ENCODE measurements at regions not wholly inside any gene's neighbourhood (a gene's known extent, or its start where the extent isn't known, plus 50 kb on each side); places are given as distances from the start of the nearest gene placed in this dataset.
"Not testable (repeated sequence)": the region's sequence is repeated elsewhere in the genome, so short reads cannot be mapped to it uniquely, and the experiment has no call there.

DNA sequence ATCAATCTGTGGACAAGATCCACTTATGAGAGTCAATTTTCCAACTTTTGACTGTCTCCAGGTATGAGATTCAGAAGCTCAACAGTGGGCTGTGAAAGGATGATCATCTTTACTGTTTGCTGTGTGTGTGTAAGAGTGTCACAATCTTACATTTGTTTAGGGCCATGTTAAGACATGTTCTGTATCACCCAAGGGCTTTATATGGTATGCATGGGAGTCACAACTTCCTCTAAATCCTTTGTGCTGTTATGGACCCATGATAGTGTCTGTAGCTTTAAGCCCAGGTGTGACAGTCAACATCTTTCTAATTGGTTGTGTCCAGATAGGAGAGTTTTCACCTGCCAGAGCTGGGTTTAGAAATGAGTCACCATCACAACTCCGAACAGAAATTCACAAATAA is 70.2 kb downstream of the ZNF726 start:
- not testable (repeated sequence) for DNase-seq (ENCODE audit: low spot score)

DNA sequence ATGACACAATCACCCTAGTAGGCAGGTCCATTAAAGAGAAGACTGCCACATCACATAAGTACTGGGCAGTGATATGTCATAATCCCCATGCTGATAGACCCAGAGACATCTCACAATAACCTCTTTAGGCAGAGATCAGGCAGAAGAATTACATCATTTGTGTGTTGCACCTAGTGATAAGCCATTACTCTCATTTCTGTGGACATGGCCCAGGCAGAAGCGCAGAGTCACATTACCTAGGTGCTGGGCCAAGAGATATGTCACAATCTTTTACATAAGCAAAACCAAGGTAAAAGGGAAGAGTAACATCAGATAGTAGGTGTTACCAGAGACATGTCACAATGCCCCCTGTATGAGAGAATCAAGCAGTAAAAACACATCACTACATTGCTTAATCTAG is 71.9 kb downstream of the ZNF726 start:
- DNase-seq (ENCODE audit: low spot score) = no peak

DNA sequence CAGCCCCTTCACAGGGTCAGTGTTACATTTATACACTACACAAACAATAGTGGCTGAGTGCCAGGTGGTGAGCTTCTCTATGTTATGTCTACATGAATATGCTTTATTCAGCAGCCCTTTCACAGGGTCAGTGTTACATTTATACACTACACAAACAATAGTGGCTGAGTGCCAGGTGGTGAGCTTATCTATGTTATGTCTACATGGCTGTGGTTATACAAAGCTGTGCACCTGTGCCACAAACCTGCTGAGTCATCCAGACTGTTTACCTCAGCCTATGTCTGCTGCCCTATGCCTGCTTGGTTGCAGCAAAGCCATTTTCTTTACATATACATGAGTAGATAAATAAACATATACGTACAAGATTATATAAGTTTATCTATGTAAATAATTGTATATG is 76.5 kb downstream of the ZNF726 start:
- peak; percentile 74 for DNase-seq (ENCODE audit: low spot score)

DNA sequence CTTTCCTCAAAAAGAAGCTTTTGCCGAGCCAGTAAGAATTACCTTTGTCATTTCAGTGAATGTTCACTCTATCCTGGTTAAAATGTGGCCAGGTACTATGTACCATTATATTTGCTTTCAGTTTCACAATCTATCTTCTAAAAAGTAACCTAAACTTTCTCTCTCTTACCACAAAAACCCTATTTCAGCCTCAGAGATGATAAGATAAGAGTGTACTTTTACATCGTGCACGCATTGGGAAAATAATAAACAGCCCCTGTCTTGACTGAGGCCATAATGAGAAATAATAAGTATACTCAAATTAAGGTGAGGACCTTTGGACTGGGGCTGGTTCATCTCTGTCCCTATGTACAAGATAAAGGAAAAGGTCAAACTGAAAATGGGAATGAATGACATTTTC is 77.7 kb downstream of the ZNF726 start:
- DNase-seq (ENCODE audit: low spot score) = no peak

DNA sequence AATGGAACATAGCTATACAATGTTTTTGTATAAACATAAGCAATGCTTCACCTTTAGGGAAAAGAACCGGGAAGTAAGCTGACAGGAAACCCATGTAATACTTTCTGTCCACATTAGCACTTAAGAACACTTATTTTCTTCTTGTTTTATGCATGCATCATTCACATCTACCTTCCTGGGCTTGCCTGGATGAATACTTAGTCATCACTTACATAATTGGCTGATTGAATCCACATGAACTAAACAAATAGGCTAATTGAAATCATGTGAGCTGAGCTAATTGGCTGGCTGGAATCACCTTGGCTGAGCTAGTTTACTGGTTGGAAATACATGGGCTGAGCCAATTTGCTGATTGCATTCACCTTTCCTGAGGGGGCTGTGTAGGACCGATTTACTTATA is 78.8 kb downstream of the ZNF726 start:
- DNase-seq (ENCODE audit: low spot score) = no peak

DNA sequence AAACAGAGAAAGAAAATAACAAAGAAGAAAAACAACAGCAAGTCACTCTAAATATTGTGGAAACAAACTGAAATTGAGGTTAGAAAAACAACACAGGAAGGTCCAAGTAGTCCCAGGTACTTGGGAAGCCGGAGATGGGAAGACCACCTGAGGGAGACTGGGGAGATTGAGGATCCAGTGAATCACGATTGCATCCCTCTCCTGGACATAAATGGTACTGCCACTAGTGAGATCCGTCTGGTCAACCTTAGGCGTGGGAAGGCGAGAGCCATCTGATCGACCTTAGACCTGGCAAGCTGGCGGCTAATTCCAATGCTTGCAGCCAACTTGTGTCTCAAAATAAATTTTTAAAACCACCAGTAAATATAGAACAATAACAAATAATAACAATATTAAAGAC is 81.9 kb downstream of the ZNF726 start:
- DNase-seq (ENCODE audit: low spot score) = no peak

DNA sequence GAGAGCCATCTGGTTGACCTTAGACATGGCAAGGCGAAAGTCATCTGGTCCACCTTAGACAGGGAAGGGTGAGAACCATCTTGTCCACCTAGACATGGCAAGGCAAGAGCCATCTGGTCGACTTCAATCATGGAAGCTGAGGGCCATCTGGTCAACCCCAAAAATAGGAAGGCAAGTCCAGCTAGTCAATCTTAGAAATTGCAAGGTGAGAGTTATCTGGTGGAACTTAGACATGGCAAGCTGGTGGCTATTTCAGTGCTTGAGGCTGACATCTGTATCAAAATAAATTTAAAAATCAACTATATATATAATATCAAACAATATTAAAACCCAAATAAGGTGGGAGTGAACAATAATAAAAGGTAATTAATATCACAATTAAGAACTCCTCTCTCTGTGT is 83.9 kb downstream of the ZNF726 start:
- no peak for DNase-seq (ENCODE audit: low spot score)

DNA sequence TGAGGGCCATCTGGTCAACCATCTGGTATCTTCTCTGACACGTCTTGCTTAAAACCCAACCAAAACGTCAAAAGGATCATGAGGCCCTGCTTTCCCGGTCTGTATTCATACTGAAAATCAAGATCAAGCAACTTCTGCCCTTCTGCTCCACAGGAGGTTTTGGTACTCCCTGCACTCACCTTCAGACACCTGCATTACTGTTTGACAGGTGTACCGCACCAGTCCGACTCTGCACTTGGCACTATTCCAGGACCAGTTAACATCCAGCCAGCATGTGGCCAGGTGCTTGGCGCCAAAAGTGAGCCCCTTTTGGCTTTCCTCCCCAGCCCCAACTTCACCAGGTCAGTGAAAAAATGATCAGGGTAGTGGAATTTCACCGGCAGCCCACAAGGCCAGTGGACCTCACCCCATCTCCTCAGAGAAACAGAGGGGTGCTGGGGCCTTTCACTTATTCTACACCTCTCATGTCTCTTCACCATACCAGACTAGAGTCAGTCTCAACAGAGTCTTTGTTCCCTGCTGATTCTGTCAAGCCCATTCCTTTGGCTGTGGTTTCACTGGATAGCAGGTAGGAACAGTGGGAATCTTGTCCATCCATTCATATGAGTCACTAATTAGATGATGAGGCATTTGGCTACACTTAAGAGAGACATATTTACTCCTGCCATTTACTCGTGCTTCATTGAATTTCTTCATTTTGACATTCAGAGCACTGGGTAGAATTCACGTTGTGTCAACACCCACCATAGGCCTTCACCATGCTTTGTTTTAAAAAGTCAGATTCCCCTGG is 85.3 kb downstream of the ZNF726 start:
- DNase-seq (ENCODE audit: low spot score) = peak; percentile 60

DNA sequence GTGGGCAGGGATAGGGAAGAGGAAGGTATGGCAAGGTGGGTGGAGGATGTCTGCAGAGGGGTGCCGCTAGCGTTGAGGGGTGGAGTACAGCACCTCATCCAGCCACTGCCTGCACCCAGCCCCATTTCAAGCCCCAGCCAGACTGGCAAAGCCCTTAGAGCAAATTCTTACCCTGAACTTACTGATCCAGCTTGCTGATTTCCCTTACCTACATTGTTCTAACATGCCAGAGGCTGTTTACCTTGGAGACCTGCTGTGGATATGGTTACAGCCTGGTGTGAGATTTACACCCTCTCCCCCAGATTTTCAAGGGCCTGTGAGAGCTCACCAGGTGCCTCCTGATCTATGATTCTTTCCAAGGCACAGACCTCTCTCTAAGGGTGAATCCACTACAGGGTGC is 86.0 kb downstream of the ZNF726 start:
- DNase-seq (ENCODE audit: low spot score) = no peak

DNA sequence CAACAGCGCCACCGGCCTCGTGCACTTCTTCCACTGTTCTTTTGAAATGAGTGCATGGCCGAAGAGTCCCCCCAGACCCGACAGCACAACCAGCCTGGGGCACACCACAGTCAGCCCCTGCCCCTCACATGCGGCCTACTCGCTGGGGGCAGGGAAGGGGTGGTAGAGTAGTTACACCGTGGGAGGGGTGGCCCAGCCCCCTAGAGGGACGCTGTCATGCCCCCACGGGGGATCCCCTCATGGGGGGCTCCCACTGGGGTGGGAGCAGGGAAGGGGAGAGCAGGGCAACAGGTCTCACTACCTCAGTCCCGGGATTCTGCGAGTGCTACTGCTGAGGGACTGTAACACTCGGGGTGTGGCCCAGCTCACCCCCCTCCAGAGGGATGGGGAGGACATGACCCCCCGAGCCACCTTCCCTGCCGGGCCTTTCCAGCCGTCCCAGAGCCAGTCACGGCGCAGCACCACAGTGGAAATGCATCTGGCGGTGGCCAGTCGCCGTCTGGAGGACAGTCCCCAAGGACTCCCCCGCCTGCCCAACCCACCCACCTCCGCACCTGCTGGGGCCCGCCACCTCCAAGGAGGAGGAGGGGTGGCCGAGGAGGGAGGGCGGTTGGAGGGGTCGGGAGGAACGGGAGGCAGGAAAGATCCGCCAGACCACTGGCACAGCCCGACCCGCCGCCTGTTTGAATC is 84.6 kb upstream of the ZNF254 start:
- no peak for DNase-seq (ENCODE audit: low spot score)

DNA sequence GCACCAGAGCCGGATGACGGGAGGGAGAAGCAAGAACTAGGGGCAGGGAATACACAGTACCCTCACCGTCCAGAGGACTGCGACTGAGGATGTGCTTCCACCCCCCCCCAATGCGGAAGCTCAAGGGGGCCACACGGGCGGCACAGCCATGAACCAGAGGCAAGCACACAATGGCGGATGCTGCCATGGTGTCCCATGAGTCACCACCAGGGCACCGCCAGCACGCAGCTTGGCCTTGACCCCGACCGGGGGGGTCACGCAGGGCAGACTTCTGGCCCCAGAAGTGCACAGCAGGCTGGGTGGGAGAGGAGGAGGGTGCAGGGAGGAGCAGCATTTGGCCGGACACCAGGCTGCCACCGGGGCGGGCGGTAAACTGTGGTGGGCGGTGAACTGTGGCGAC is 83.5 kb upstream of the ZNF254 start:
- DNase-seq (ENCODE audit: low spot score) = no peak

DNA sequence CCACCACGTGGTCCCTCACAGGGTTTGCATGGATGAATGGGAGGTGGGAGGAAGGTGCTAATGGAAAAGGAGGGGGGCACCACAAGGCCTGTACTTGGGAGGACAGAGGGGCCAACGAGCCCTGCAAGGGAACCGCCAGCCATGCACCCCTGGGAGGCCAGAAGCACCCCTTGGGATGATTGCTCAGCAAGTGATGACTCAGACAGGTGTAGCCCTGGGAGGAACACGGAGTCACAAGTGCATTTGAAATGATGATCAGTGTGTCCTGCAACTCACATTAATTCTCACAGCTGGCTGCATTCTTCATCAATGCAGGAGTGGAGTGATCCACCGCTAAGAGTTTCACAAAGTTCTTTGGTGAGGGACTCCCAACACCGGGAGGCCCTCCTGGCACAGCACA is 82.8 kb upstream of the ZNF254 start:
- peak; percentile 25 for DNase-seq (ENCODE audit: low spot score)

DNA sequence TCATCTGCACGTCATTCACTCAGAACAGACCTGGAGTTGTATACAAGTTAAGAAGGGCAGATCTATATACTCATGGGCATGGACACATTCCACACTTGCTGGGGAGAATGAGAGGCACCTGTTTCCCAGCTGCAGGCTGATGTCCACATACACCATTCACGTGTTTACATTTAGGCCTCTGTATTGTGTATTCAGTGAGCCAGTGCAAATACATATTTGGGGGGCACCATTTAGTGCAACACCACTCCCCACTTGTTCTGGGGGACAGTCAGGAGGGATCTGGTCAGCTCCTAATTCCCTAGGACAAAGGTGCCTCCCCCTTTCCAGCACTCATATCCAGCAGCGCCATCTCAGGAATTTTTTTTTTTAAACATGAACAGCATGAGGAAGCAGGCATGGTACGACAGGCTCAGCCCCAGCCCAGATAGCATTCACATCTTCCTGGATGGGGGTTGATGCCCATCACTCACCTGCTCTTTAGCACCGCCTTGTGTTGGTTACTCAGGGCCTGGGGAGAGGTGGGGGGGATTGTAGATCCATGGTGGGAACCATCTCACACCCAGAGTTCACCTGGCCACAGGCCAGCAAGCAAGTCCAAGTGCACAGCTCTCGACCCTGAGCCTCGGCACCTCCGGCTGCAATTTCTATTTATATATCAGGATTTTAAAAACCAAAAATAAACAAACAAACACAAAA is 56.9 kb upstream of the ZNF254 start:
- no peak for DNase-seq (ENCODE audit: low spot score)

DNA sequence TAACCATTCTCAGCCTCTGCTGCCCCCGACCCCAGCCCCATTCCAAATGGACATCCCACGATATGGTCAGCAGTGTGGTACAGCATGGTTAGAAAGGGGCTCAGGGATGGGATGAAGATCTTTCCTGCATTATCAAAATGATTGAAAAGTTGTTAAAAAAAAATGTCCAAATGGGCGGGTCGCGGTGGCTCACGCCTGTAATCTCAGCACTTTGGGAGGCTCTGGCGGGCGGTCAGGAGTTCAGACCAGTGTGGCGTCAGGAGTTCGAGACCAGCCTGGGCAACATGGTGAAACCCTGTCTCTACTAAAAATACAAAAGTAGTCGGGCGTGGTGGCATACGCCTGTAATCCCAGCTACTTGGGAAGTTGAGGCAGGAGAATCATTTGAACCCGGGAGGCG is 54.3 kb upstream of the ZNF254 start:
- no peak for DNase-seq (ENCODE audit: low spot score)

DNA sequence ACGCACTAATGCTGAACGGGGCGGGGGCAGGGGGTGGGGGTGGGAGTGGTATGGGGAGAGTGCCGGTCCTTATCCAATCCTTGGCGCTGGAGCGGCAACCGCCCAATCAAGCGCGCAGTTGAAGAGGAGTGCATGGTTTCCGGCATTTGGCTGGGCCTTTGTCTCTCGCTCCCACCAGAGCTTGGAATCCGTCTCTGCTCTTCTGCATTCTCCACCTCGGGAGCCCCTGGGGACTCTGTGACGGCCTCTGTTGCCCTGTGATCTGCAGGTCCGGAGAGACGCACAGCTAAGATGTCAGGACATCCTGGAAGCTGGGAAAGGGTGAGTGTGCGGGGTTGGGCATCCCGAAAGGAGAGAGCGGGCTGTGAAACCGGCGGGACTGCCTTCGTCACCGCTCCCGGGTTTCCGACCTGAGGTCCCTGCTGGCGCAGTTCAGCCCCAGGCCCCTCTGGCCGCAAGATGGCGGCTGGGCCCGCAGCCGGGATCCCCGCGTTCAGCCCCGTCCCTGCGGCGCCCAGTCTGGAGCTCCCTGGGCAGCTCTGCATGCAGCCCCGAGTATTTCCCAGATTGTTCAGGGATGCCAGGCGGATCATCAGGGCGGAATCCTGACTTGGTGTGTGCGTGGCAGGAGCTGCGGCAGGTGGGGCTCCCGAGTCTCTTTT is 53.6 kb upstream of the ZNF254 start:
- peak; percentile 92 for DNase-seq (ENCODE audit: low spot score)

DNA sequence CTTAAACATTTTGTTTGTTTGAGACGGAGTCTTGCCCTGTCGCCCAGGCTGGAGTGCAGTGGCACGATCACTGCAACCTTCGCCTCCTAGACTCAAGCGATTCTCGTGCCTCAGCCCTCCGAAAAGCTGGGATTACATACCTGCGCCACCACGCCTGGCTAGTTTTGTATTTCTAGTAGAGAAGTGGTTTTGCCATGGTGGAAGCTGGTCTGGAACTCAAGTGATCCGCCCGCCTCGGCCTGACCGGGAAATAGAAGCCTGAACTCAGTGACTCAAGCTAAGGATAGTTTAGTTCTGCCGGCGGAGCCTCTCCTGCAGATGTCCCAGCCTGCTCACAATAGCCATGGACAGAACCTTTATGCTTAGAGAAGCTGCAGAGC is 53.0 kb upstream of the ZNF254 start:
- peak; percentile 79 for DNase-seq (ENCODE audit: low spot score)

DNA sequence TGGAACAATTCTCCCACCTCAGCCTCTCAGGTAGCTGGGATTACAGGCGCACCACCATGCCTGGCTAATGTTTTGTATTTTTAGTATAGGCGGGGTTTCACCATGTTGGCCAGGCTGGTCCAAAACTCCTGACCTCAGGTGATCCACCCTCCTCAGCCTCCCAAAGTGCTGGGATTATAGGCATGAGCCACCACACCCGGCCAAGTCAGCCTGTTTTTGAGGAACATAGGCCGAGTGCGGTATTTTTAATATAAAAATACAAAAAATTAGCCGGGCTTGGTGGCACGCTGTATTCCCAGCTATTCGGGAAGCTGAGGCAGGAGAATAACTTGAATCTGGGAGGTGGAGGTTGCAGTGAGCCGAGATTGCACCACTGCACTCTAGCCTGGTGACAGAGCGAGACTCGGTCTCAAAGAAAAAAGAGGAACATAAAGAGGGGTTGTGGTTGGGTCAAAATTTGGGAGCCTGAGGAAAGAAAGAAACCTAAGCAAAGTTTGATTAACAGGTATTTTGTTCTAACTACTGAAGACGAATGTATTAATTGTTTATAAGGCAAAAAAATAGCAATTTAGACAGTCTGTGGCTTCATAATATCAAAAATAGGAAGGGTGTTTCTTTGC is 51.6 kb upstream of the ZNF254 start:
- DNase-seq (ENCODE audit: low spot score) = not testable (repeated sequence)

Measured in kidney tubule cell (primary cell).